Stimulated activated naive CD8-positive, alpha-beta T cell treated with anti-CD3 and anti-CD28 coated beads, Interleukin-15, Interleukin-2, amounts not matched to agents 100 U/mL and 50 U/mL, for 24 hours (primary cell): ENCODE measurements at regions not wholly inside any gene's neighbourhood (a gene's known extent, or its start where the extent isn't known, plus 50 kb on each side); places are given as distances from the start of the nearest gene placed in this dataset.

ENCODE experiments used
- ATAC-seq: fragments of 150-1000 bp; cut with Tn5 transposase; one replicate; pipeline ENCODE4 v1.10.0; 2021
- DNase-seq: peaks from one replicate; pipeline ENCODE4 v3.0.0; 2021

- ATAC-seq (no peak), DNase-seq (no peak)
These were observed 718.6 kb downstream of the PDHA2 start for GRCh38 chr4:96558466-96558865.

- DNase-seq = no peak
- ATAC-seq = no peak
These were observed 726.9 kb downstream of the PDHA2 start for GRCh38 chr4:96566755-96567154.

GRCh38 chr4:96585304-96585703 lies 745.4 kb downstream of the PDHA2 start:
- ATAC-seq (no peak), DNase-seq (no peak)

GRCh38 chr4:96593422-96593821 lies 753.5 kb downstream of the PDHA2 start:
- no peak for ATAC-seq
- no peak for DNase-seq

GRCh38 chr4:96598465-96598864 lies 758.6 kb downstream of the PDHA2 start:
- ATAC-seq (no peak), DNase-seq (no peak)

- DNase-seq (no peak), ATAC-seq (no peak)
These were observed 759.9 kb downstream of the PDHA2 start for GRCh38 chr4:96599752-96600151.

GRCh38 chr4:96602661-96603060 lies 762.8 kb downstream of the PDHA2 start:
- no peak for ATAC-seq
- DNase-seq = no peak

GRCh38 chr4:96603641-96604040 lies 763.7 kb downstream of the PDHA2 start:
- ATAC-seq (no peak), DNase-seq (no peak)

- DNase-seq (no peak), ATAC-seq (no peak)
These were observed 766.6 kb downstream of the PDHA2 start for GRCh38 chr4:96606451-96606850.

- DNase-seq = no peak
- ATAC-seq = no peak
These were observed 786.1 kb downstream of the PDHA2 start for GRCh38 chr4:96626023-96626422.

GRCh38 chr4:96630839-96631238 lies 790.9 kb downstream of the PDHA2 start:
- DNase-seq = no peak
- ATAC-seq = no peak

- DNase-seq (no peak), ATAC-seq (no peak)
These were observed 798.1 kb downstream of the PDHA2 start for GRCh38 chr4:96637971-96638412.

- ATAC-seq (no peak), DNase-seq (no peak)
These were observed 800.0 kb downstream of the PDHA2 start for GRCh38 chr4:96639932-96640331.

- DNase-seq (no peak), ATAC-seq (no peak)
These were observed 802.6 kb downstream of the PDHA2 start for GRCh38 chr4:96642490-96642889.

- no peak for ATAC-seq
- DNase-seq = no peak
These were observed 806.3 kb downstream of the PDHA2 start for GRCh38 chr4:96646146-96646545.

GRCh38 chr4:96649536-96649935 lies 809.6 kb downstream of the PDHA2 start:
- no peak for DNase-seq

GRCh38 chr4:96652158-96652557 lies 812.3 kb downstream of the PDHA2 start:
- no peak for ATAC-seq
- no peak for DNase-seq

More at GRCh38 chr4:96649536-96649935, 809.6 kb downstream of the PDHA2 start:
- ATAC-seq = no peak

- no peak for ATAC-seq
- no peak for DNase-seq
These were observed 812.9 kb downstream of the PDHA2 start for GRCh38 chr4:96652821-96653220.

- DNase-seq = no peak
- ATAC-seq = no peak
These were observed 814.2 kb downstream of the PDHA2 start for GRCh38 chr4:96654045-96654444.

GRCh38 chr4:96670381-96670780 lies 830.5 kb downstream of the PDHA2 start:
- ATAC-seq (no peak), DNase-seq (no peak)

GRCh38 chr4:96675416-96675815 lies 835.5 kb downstream of the PDHA2 start:
- ATAC-seq (no peak), DNase-seq (no peak)

GRCh38 chr4:96675896-96676295 lies 836.0 kb downstream of the PDHA2 start:
- no peak for DNase-seq
- ATAC-seq = no peak

GRCh38 chr4:96676754-96677435 lies 837.0 kb downstream of the PDHA2 start:
- ATAC-seq = no peak

GRCh38 chr4:96677499-96677898 lies 837.6 kb downstream of the PDHA2 start:
- ATAC-seq = no peak
- DNase-seq = no peak

More at GRCh38 chr4:96676754-96677435, 837.0 kb downstream of the PDHA2 start:
- DNase-seq = no peak

- ATAC-seq (no peak), DNase-seq (no peak)
These were observed 841.3 kb downstream of the PDHA2 start for GRCh38 chr4:96681218-96681617.
